Renal cortex interstitium (tissue), 11 donors: ENCODE measurements at regions not wholly inside any gene's neighbourhood (a gene's known extent, or its start where the extent isn't known, plus 50 kb on each side); places are given as distances from the start of the nearest gene placed in this dataset.
"Not testable (repeated sequence)": the region's sequence is repeated elsewhere in the genome, so short reads cannot be mapped to it uniquely, and the experiment has no call there.

Experiments used
- DNase-seq, 11 donors: peaks; one replicate each; pipeline ENCODE4 v3.0.0-alpha.2; 2013; ENCODE audit warnings: low read depth in 9 of 11, low spot score in 4 of 11; ENCODE audit errors: extremely low read depth in 1 of 11

DNA sequence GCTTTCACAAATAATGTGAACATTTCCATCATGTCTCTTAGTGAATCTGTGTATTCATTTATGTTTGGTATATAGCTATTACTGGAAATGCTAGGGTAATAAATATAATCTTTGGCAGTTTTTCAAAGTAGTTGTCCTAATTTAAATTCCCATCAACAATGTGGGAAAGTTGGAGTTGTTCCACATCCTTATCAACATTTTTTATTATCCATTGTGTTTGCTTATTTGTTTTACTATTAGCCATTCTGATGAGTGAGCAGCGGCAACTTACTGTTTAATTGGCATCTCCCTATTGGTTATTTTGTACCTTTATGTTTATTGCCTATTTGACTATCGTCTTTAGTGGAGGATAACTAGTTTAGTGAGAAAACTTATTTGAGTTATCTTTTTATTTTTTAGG, 121.1 kb upstream of the CCN2 start:
- no peak for DNase-seq

DNA sequence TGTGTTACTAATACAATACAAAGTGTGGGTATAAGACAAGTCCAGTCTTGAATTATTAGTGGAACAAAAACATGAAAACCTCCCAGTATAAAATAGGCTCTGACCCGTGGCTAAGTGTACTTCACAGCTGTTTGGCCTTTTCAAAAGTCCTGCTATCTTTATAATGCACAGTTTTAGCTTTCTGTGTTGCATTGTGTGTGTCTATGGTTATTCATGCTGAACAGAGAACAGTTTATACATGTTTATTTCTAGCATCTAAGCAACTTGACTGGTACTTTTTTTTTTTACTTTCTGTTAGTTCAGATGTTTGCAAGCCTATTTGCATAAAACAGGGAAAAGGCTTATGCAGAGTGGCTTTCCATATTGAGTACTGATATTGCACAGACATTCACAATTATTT, 119.2 kb upstream of the CCN2 start:
- no peak for DNase-seq

DNA sequence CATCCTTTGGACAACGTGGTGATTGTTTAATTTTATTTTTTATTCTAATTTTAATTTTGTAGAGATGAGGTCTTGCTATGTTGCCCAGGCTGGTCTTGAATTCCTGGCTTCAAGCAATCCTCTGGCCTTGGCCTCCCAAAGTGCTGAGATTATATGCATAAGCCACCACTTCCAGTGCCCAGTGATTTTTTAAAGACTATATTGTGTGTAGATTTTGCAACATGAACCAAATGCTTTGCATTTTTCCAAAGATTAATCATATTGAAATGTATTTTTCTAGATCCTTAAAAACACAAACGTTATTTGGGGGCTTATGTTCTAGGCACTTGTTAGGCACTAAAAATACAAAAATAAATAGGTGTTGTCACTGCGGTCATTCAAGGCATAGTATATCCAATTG, 117.6 kb upstream of the CCN2 start:
- DNase-seq: no peak

DNA sequence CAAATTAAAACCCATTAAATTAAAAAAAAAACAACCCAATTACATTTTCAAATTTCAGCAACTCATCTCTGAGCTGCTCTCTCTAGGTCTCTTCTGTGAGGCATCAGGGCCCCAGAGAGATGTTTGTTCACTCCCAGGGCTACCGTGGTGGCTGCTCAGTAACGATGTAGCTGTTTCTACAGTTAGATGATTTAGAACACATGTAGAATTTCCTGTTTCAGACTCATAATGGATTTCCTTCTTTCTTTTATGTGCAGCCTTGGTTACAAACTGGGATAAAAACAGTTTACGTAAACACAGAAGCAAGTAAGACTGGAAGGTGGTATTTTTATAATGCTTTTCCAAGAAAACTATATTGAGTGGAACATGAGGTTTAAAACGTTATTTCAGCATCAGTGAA, 116.1 kb upstream of the CCN2 start:
- peak in 2 of 11 donors; percentile 28 to 33 for DNase-seq

DNA sequence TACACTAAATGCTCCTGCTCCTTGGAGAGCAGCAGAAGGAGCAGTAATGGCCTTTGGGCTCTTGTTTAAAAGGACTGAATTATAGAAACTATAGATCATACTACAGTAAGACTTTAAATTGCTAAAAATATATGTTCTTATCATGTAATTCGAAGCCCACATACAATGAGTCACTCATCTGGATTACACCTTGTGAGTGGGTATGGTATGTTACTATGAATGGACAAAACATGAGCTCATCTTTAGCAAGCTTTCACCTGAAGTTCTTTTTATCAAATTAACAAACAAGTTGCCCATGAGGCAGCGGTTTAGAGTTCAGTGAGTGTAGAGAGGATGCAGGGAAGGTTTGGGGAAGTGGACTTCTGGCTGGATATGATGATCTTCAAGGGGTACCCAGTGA, 114.4 kb upstream of the CCN2 start:
- no peak for DNase-seq

DNA sequence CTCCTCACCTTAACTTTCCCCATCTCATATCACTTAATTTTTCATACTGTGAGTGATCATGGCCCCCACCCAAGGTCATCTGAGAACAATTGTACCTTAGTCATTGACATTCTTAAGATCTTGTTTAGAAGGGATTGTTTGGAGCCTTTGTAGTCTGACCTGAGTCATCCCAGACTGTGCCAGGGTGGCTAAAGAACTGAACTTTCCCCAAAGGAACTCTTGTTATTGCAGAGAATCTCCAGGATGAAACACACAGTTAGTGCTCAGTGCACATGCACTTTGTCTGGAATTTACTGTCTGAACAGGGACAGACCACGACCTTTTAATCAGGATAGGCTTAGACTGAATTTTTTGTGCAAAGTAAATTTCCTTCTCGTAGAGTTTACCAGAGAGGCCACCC, 112.6 kb upstream of the CCN2 start:
- no peak for DNase-seq

DNA sequence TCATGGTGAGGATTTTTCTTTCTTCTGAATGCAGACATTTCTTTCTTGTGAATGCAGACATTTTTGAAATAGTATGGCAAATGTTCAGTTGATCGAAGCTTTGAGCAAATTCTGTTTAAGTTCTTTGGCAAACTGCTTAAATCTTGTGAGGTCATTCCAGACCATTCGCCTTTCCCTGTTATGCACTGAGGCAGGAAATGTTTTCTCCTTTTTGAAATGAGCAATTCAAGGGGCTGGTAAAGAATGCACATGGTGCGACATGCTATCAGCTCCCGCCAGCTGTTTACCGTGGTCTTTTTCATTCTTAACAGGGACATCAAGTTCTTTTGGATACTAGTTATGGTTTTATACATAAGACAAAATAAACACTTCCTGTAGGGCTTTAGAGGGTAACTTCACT, 112.0 kb upstream of the CCN2 start:
- no peak for DNase-seq

DNA sequence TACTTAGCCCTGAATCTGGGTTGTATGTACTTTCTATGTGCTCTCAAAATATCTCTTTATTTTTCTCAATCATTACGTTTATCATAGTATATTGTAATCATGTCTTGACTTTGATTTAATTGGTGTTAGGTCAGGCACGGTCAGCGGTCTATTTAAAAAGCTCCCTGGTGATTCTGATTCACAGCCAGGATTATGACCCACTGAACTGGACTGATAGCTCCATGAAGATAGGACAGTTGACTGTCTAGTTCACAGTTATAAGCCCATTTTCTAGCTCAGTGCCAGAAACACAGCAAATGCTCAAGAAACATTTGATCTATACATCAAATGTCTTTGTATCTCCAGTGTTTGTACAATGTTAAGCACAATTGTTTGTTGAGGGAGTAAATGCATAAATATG, 111.5 kb upstream of the CCN2 start:
- DNase-seq: no peak

DNA sequence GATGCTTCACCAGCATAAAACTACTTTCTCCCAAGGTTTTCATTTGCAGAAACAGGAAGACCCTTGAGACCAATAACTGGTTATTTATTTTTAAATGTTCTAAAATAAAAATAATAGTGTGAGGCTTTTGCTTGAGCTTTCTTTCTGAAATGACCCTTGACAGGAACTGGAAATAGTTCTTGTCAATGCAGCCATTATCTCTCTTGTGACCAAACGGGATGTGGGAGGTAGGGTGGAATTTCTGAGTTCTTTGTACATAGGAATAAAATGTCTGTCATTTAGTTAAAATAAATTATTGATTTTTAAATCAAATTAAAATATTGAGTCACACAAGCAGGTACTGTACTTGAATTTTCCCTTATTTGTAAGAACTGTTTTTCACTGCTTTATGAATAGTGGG, 110.2 kb upstream of the CCN2 start:
- DNase-seq: no peak

DNA sequence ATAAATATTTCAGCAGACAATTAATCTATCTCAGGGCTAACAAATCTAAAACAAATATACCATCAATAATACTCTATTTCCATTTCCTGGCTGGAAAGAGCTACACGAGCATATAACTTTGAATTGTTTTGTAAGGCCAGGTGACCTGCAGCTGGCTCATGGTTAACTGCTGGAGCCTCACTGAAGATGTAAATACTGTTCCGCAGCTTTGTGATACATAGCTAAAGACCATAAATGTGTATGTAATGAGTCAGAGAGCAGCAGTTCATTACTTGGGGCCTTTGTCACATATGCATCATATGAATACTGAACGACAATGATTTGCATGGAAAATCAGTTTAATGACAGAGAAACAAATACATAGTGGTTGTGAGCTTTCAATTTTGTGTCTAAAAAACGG, 109.4 kb upstream of the CCN2 start:
- peak in 1 of 11 donors; percentile 16 for DNase-seq

DNA sequence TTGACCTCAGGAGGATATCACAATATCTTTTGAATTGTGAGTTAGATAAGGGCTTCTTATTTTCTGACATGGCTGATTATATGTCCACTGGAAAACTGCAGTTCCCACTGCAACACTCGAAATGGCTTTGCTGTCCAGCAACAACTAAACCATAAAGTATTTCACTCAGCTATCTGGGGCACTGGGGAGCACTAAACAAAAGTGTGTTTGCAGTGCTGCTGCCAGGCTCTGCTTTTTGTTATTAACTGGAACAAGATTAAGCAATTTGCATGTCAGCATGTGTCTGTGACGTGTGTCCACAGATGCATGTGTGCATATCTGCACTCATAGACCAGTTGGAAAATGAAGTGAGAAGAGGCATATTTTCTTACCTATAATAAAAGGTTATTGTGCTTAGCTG, 107.8 kb upstream of the CCN2 start:
- no peak for DNase-seq

DNA sequence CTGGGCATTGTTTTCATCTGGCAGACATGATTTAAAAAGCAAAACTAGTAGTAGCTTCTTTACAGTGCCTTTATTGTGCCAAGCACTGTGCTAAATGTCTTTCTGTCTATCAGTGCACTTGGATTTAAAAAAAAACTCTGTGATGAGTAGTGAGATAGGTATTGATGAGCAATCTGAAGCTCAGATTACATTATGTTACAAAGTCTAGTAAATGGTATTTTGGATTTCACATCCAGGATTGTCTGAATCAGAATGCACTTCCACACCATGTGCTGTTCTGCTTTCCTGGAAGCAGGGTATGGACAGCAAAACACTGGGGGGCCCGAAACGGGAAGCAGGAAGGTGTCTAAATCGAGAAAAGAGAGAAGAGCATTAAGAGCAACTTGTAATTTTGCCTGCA, 103.4 kb upstream of the CCN2 start:
- DNase-seq: no peak

DNA sequence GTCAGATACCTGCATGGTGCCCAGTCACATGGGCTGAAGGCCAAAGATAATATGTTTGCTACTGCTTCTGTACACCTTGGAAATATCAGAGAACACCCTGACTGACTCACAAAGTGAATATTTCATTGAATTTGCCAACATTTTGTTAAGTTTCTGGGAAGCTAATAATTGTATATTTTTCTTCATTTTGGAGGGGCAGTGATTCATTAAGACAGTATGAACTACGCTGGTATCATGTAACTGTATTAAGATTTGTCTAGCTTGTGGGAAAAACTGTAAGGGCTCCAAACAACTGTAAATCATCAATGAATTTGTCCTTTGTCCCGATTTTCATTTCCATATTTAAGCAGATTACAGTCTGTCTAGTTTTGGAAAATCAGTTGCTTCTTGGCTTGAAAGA, 102.3 kb upstream of the CCN2 start:
- DNase-seq: no peak

DNA sequence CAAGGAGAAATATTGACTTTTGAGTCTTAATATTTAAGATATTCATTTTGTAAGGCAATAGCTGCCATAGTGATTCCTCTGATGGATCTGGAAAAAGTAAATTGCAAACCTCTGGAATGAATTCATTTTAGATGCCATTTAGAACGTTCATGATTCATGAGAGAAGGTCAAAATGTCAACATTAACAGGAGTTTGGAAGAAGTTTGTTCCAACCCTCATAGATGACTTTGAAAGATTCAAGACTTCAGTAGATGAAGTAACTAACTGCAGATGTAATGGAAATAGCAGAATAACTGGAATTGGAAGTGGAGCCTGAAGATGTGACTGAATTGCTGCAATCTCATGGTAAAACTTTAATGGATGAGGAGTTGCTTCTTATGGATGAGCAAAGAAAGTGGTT, 100.9 kb upstream of the CCN2 start:
- DNase-seq: no peak

DNA sequence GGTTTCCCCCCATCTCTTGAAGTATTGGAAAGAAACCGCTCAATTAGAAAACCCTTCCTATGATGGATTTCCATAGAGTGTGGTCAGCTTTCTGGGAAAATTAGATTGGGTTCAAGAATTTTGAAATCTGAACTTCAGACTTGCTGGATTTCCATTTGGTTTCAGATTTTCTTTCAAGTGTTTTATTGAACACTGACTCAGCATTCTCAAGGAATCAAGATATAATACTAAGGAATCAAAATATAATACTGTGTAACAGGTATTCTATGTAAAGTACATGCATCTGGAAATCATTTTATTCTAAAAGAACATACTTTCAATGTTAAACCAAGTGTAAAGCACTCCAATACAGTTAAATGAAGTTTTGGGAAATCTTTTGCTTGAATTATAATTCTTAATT, 94.7 kb upstream of the CCN2 start:
- DNase-seq: no peak

DNA sequence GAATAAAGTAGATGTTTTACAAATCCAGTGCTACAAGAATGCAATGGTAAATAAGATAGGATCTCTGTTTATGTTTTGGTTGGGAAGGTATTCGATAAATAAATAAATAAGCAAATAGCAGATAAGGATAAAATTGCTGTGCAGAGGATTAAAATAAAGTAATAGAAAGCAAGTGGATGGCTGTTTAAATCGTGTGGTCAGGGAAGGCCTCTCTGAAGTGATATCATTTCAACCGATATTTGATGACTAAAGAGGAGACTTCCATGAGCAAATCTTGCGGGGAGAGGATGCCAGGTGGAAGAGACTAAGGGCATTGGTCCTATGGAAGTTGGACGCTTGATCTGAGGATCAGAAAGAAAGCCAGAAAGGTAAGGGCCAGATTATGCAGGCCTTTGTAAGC, 92.0 kb upstream of the CCN2 start:
- no peak for DNase-seq

DNA sequence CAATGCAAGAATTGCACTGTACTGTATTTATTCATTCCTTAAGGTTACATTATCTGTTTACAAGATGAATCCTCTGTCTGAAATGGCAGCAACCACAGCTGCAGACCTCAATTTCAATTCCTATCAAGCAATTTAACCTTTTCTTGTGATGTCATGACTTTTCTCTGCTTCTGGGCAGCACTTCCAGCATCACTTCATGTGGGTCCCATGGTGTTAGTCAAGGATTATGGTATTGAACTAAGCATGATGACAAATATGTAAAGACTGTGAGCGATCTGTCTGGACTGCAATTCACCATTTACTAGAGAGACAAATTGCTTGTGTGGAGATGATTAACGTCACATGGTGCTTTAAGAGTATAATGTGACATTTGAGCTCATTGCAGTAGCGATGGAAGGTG, 90.5 kb upstream of the CCN2 start:
- DNase-seq: no peak

DNA sequence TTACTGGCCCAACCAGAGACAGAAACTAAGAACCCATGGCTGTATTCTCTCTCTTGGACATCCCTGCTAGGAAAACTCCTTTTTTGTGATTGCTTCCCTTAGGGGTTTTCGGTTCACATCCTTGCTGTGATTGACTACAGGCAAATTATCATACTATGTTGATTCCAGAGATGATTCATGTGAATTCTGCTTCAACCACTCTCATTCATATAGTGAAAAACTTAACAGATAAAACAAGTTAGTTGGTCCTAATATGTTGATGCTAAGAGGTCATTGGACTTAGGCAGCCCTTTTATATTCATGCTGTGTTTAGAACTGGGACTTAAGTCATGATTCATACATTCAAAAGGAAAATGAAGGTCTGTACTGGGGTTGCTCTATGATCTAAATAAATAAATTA, 76.9 kb upstream of the CCN2 start:
- no peak for DNase-seq

DNA sequence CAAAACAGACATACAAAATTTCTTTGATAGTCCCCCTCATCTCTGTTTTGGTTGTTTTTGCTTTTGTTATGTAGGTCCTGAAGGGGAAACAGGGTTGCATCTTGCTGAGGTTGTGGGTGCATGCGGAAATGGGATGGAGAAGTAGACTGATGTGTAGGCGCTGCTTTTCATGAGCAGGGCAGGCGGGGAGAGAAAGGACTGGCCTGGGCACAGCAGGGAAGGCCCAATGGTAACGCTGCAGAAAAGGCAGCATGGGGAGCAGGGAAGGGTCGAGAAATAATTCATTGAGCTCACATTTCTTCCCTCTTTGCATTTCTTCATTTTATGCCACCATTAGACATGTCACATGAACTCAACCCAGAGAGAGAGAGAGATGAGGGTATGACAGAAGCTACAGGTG, 74.3 kb upstream of the CCN2 start:
- DNase-seq: no peak

DNA sequence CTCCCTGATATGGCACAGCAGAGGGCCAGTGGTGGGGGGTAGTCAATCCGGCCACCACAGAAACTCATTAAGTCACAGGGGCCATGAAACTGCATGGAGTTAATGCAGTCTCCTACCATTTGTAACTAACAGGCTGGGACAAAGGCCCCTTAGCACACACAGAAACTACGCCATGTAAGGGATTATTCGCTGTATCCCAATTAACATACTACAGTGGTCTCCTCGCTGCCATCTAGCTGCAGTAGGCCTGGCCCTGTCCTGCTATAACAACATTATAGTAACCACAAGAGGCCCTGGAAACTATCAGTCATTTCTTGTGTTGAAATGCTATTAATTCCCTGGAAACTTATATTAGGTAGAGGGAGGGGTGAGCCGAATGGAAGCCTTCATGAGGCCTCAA, 72.3 kb upstream of the CCN2 start:
- no peak for DNase-seq

DNA sequence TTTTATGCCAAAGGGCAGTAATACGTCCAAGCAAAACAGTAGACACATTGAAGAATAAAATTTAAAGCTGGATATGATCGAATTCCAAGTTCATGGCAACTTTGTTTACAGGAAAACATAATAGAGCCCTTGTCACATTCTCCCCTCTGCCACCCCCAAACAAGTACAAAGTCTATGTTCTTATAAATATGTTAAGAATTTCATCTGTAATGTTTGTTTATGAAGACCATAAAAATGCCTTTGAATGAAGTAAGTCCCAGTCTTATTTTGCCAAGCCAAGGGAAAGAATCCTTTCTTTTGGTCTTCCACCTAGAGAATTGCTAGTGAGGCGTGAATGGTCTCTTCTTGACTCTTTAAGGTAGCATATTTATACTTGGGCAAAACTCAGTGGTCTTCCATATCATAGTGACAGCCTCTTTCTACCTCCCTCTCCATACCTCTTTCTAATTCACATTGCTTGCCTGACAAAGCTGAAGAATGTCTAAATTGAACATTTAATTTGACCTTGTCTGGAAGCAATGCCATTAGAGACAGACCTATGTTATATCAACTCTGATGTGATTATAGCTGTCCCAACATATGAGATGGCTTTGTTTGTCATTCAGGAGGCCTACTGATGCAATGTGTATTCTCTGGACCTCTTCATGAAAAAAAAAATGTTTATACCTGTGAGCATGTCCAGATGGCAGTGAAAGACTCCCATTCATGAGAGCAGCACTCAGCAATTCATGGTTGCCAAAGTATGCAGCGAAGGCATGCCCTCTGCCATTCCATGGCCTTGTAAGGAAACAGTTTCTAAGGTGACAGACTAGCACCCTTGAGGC, 70.6 kb upstream of the CCN2 start:
- no peak for DNase-seq

DNA sequence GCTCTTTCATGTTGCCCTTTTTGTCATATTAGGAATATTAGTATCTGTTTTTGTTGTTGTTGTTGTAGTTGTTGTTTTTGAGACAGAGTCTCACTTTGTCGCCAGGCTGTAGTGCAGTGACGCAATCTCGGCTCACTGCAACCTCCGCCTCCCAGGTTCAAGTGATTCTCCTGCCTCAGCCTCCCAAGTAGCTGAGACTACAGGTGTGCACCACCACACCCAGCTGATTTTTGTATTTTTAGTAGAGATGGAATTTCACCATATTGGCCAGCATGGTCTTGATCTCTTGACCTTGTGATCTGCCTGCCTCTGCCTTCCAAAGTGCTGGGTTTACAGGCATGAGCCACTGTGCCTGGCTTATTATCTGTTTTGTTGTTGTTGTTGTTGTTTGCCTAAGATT, 69.7 kb upstream of the CCN2 start:
- DNase-seq: not testable (repeated sequence)
